SK-MEL-5 (cell line): ENCODE measurements at regions not wholly inside any gene's neighbourhood (a gene's known extent, or its start where the extent isn't known, plus 50 kb on each side); places are given as distances from the start of the nearest gene placed in this dataset.

ENCODE experiments used
- DNase-seq: peaks from one replicate; pipeline ENCODE4 v3.0.0-alpha.2; 2016; ENCODE audit warnings: low read depth, low spot score
- in situ Hi-C: cut with HindIII; loops from 2 replicates; pipeline ENCODE4 v1.10.0; 2016; ENCODE audit warnings: low sequenced_read_pairs, high pct_unique_total_duplicates, low pct_unique_long_range_greater_than_20kb

- DNase-seq: no peak
- in situ Hi-C loops: no loop called here
Measured at GRCh38 chr1:98059620-98060019, 138.8 kb upstream of the DPYD start.

GRCh38 chr1:98058676-98059075, 137.8 kb upstream of the DPYD start:
- in situ Hi-C loops: no loop called here
- DNase-seq: no peak

GRCh38 chr1:98057236-98057910, 136.5 kb upstream of the DPYD start:
- no peak for DNase-seq
- in situ Hi-C loops: no loop called here

- in situ Hi-C loops: no loop called here
- no peak for DNase-seq
Measured at GRCh38 chr1:98056781-98057180, 135.9 kb upstream of the DPYD start.

GRCh38 chr1:98055457-98055856, 134.6 kb upstream of the DPYD start:
- in situ Hi-C loops: no loop called here
- no peak for DNase-seq

- in situ Hi-C loops: no loop called here
Measured at GRCh38 chr1:98054786-98055185, 134.0 kb upstream of the DPYD start.

GRCh38 chr1:98054367-98054701, 133.5 kb upstream of the DPYD start:
- in situ Hi-C loops: no loop called here
- DNase-seq: no peak

More at GRCh38 chr1:98054786-98055185, 134.0 kb upstream of the DPYD start:
- DNase-seq: no peak

GRCh38 chr1:98053471-98054366, 132.9 kb upstream of the DPYD start:
- DNase-seq: peak; percentile 44
- in situ Hi-C loops: no loop called here

- peak; percentile 77 for DNase-seq
- in situ Hi-C loops: no loop called here
Measured at GRCh38 chr1:98051065-98051675, 130.3 kb upstream of the DPYD start.

- in situ Hi-C loops: no loop called here
- DNase-seq: no peak
Measured at GRCh38 chr1:98049370-98050135, 128.7 kb upstream of the DPYD start.

GRCh38 chr1:98048751-98049325, 128.0 kb upstream of the DPYD start:
- no peak for DNase-seq
- in situ Hi-C loops: no loop called here

GRCh38 chr1:98048244-98048643, 127.4 kb upstream of the DPYD start:
- in situ Hi-C loops: no loop called here
- peak; percentile 61 for DNase-seq

GRCh38 chr1:98047171-98047570, 126.3 kb upstream of the DPYD start:
- in situ Hi-C loops: no loop called here
- DNase-seq: no peak

GRCh38 chr1:98045767-98046641, 125.2 kb upstream of the DPYD start:
- peak; percentile 2 for DNase-seq
- in situ Hi-C loops: no loop called here

- DNase-seq: no peak
- in situ Hi-C loops: no loop called here
Measured at GRCh38 chr1:98045211-98045766, 124.5 kb upstream of the DPYD start.

GRCh38 chr1:98044766-98045165, 123.9 kb upstream of the DPYD start:
- DNase-seq: no peak
- in situ Hi-C loops: no loop called here
